Lower lobe of right lung (tissue), 2 donors: ENCODE measurements at regions not wholly inside any gene's neighbourhood (a gene's known extent, or its start where the extent isn't known, plus 50 kb on each side); places are given as distances from the start of the nearest gene placed in this dataset.

Source experiments
- ATAC-seq, 2 donors: fragments of 200-7000 bp; cut with Tn5 transposase; one replicate each; pipeline ENCODE4 v1.9.1; 2020 to 2022; ENCODE audit warnings: mild to moderate bottlenecking in 2 of 2, moderate library complexity in 2 of 2
- DNase-seq: peaks from one replicate; pipeline ENCODE4 v3.0.0-alpha.2; 2020
- H3K27ac ChIP-seq: fragments of 200-600 bp; one replicate; pipeline ENCODE4 v1.8.0; 2022
- H3K27me3 ChIP-seq: fragments of 200-600 bp; one replicate; pipeline ENCODE4 v1.8.0; 2022; ENCODE audit warnings: low read depth
- H3K36me3 ChIP-seq: fragments of 200-600 bp; one replicate; pipeline ENCODE4 v1.8.0; 2022; ENCODE audit warnings: mild to moderate bottlenecking
- H3K4me1 ChIP-seq: fragments of 200-600 bp; one replicate; pipeline ENCODE4 v1.8.0; 2022
- H3K4me3 ChIP-seq: fragments of 200-600 bp; one replicate; pipeline ENCODE4 v1.8.0; 2022; ENCODE audit warnings: mild to moderate bottlenecking
- H3K9me3 ChIP-seq: fragments of 200-600 bp; one replicate; pipeline ENCODE4 v1.8.0; 2022
- intact Hi-C: fragments of 100-400 bp; cut with DNase I; formaldehyde crosslinking; loops from one replicate; pipeline ENCODE4 v1.11.0; 2022
- TF ChIP-seq, protein P1 (sequence below): fragments of 200-600 bp; IDR thresholded peaks from one replicate; pipeline ENCODE4 v1.8.0; 2022; ENCODE audit warnings: antibody characterized with exemption, mild to moderate bottlenecking
- donor health status: DM: no; HTN: yes; CAD: no; lungs with severe emphysema.

DNA sequence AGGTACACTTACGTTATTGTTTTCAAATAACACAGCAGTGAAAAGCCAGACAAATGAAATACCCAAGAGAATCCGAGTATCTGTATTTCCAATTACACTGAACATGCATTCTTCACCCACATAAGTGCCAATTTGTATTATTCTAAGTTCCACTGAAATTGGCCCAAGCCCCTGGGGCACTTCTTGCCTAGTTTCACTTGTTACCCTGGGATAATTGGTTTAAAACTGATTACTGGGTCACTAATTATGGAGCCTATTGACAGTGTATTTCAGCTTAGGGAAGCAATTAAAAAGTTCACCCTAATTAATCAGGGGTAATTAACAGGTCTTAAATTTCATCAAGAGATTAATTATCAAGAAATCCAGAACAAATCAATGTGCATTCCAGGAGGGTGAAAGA, 60.5 kb upstream of the HS3ST2 start:
- TF ChIP-seq, protein P1, sequence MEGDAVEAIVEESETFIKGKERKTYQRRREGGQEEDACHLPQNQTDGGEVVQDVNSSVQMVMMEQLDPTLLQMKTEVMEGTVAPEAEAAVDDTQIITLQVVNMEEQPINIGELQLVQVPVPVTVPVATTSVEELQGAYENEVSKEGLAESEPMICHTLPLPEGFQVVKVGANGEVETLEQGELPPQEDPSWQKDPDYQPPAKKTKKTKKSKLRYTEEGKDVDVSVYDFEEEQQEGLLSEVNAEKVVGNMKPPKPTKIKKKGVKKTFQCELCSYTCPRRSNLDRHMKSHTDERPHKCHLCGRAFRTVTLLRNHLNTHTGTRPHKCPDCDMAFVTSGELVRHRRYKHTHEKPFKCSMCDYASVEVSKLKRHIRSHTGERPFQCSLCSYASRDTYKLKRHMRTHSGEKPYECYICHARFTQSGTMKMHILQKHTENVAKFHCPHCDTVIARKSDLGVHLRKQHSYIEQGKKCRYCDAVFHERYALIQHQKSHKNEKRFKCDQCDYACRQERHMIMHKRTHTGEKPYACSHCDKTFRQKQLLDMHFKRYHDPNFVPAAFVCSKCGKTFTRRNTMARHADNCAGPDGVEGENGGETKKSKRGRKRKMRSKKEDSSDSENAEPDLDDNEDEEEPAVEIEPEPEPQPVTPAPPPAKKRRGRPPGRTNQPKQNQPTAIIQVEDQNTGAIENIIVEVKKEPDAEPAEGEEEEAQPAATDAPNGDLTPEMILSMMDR = no peak
- Histone ChIP-seq H3K9me3 (no peaks in the 10 kb centered on the region), H3K27me3 (peaks cover 10% of the 10 kb centered on the region), H3K4me3 (no peak overlapping the region), H3K36me3 (no peaks in the 10 kb centered on the region), H3K4me1 (no peaks in the 10 kb centered on the region), H3K27ac (no peak overlapping the region)
- DNase-seq (no peak), ATAC-seq (no peak)
- intact Hi-C loops = no loop called here

DNA sequence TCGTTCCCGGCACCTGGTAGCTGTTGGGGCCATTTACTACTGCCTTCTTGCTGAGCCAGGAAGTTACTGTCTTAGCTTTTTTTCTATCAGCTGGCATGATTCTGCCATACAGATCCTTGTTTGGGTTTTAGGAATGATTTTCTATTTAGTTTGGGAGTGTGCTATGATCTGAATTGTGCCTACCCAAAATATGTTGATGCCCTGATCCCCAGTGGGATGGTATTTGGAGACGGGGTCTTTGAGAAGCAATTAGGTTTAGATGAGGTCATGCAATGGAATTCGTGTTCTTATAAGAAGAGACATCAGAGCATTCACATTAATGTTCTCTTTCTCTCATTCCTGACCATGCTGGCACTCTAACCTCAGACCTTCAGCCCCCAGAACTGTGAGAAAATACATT, 59.4 kb upstream of the HS3ST2 start:
- no peaks in the 10 kb centered on the region for H3K36me3 ChIP-seq
- no peaks in the 10 kb centered on the region for H3K9me3 ChIP-seq
- no peaks in the 10 kb centered on the region for H3K4me1 ChIP-seq
- H3K4me3 ChIP-seq = no peak overlapping the region
- intact Hi-C loops = no loop called here
- ATAC-seq (no peak), DNase-seq (no peak)
- no peak overlapping the region for H3K27ac ChIP-seq
- peaks cover 10% of the 10 kb centered on the region for H3K27me3 ChIP-seq
- TF ChIP-seq, protein P1 = no peak

DNA sequence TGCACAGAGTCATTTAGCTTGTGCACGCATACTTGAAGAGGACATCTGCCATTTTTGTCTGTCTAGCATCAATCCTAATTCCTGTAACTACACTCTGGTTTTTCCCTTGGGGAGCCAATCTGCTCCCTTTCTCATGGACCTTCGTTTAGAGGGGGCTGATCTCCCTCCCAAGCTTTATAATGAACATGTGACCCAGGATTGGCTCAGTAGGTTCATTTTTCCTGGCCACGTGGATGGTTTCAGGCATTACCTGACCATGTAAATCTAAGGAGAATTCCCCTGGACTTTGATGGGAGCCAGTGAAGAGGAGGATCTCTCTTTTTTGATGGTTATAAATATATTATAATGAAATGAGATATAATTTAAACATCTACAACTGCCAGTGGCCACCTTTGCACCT, 56.8 kb upstream of the HS3ST2 start:
- Histone ChIP-seq H3K27me3 (peaks cover 10% of the 10 kb centered on the region), H3K4me3 (no peak overlapping the region), H3K27ac (no peak overlapping the region), H3K9me3 (no peaks in the 10 kb centered on the region), H3K36me3 (no peaks in the 10 kb centered on the region), H3K4me1 (no peaks in the 10 kb centered on the region)
- TF ChIP-seq, protein P1 = no peak
- no peak for ATAC-seq
- no peak for DNase-seq
- intact Hi-C loops = no loop called here

DNA sequence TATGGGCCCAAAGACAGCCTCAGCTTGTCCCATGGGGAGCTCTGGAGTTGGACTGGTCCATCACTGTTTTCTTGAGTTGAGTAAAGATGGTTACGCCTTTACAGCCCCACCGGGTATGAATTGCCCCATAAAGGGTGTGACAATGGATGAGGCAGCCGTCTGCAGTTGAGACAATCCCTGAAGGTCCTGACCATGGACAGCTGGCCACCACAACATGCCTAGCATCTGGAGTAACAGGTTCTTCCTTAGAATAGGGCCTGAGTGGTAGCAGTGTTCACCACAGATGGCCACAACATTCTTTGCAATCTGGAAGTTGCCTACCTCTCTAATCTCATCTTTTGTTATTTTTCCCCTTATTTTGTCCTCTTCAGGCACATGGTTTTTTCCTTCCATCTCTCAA, 51.5 kb upstream of the HS3ST2 start:
- Histone ChIP-seq H3K9me3 (no peaks in the 10 kb centered on the region), H3K36me3 (no peaks in the 10 kb centered on the region), H3K4me1 (no peaks in the 10 kb centered on the region), H3K4me3 (no peak overlapping the region), H3K27me3 (peaks cover under 1% of the 10 kb centered on the region), H3K27ac (no peak overlapping the region)
- TF ChIP-seq, protein P1 = no peak
- DNase-seq (no peak), ATAC-seq (no peak)
- intact Hi-C loops = no loop called here

DNA sequence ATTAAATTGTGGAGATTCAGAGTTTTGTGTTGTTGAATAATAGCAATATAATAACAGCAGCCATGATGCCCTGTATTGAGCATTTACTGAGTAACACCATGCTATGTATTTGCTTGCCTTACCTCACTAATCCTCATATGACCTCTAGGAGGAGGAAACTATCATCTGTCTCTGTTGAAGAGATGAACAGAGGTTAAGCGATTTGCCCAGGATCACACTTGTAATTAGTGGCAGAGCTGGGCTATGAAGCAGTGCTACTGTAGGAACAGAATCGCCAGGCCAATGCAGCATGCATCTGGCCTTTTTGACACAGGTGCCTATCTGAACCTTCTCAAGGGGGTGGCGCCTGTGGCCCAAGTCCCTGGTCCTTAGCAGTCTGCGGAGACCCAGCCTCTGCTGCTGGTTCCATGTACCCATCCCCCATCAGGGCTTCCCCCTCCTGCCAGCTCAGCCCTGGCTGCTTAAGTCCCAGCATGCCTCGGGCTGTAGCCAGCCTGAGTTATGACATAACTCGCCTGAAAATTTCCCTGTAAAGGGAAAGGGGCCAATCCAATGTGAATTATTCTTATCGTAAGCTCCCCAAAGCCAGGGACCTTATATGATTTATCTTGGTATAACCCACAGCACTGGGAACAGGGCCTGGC, 50.4 kb upstream of the HS3ST2 start:
- Histone ChIP-seq H3K4me3 (no peak overlapping the region), H3K4me1 (no peaks in the 10 kb centered on the region), H3K9me3 (no peaks in the 10 kb centered on the region), H3K27ac (no peak overlapping the region), H3K27me3 (no peaks in the 10 kb centered on the region), H3K36me3 (no peaks in the 10 kb centered on the region)
- no peak for DNase-seq
- intact Hi-C loops = no loop called here
- TF ChIP-seq, protein P1 = no peak
- no peak for ATAC-seq
